Glutamatergic neuron (in vitro differentiated cells): ENCODE measurements at regions not wholly inside any gene's neighbourhood (a gene's known extent, or its start where the extent isn't known, plus 50 kb on each side); places are given as distances from the start of the nearest gene placed in this dataset. TPM values are rescaled to one million over a fixed set of nuclear protein-coding genes. Genes with fewer than 3 reads are reported as not detected.
"Not testable (repeated sequence)": the region's sequence is repeated elsewhere in the genome, so short reads cannot be mapped to it uniquely, and the experiment has no call there.

Source experiments
- DNase-seq: peaks from one replicate; pipeline ENCODE4 v3.0.0; 2022
- H3K27ac Mint-ChIP-seq: one replicate; pipeline ENCODE4 v1.8.0; 2020; ENCODE audit warnings: mild to moderate bottlenecking, mixed read lengths, inconsistent platforms; ENCODE audit not compliant: unreplicated experiment
- H3K27me3 Mint-ChIP-seq: one replicate; pipeline ENCODE4 v1.8.0; 2020; ENCODE audit warnings: mild to moderate bottlenecking, moderate library complexity, mixed read lengths, inconsistent platforms; ENCODE audit not compliant: unreplicated experiment
- H3K36me3 Mint-ChIP-seq: one replicate; pipeline ENCODE4 v1.8.0; 2020; ENCODE audit warnings: mild to moderate bottlenecking, mixed read lengths, inconsistent platforms; ENCODE audit not compliant: unreplicated experiment
- H3K4me1 Mint-ChIP-seq: one replicate; pipeline ENCODE4 v1.8.0; 2020; ENCODE audit warnings: mild to moderate bottlenecking, low read depth, mixed read lengths, inconsistent platforms; ENCODE audit not compliant: unreplicated experiment
- H3K4me3 Mint-ChIP-seq: one replicate; pipeline ENCODE4 v1.8.0; 2020; ENCODE audit warnings: mild to moderate bottlenecking, mixed read lengths, inconsistent platforms; ENCODE audit not compliant: unreplicated experiment
- H3K9me3 Mint-ChIP-seq: one replicate; pipeline ENCODE4 v1.8.0; 2020; ENCODE audit warnings: mild to moderate bottlenecking, moderate library complexity, mixed read lengths, inconsistent platforms; ENCODE audit not compliant: unreplicated experiment
- microRNA-seq: library from miRNA; unstranded; fragments of <30 nt; microRNA quantifications from one replicate; pipeline ENCODE4, GENCODE V29; 2020; ENCODE audit not compliant: unreplicated experiment
- TF ChIP-seq, protein P1 (sequence below): fragments of 200-600 bp; sonication (generic); IDR thresholded peaks from one replicate; pipeline ENCODE4 v1.5.0; 2021; ENCODE audit not compliant: partially characterized antibody, unreplicated experiment

DNA sequence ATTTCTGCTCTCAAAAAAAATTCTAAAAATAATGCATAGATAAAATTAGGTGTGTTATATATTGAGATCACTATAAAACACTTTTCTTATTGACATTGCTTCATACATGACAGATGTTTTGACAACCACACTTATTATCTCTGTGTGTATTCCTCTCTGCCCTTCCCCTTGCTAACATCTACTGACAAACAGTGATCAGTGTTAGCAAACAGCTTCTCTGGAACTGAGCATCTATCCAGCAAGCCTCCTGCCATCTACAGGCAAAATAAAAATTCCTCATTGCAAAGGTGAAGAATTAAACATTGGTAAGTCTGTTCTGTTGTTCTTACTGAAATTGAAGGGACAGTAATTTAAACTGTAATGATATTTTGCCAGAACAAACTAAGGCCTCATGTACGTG is 2153.9 kb downstream of the NCAM2 start:
- no peak for DNase-seq
- Mint-ChIP-seq H3K4me3 (no peak overlapping the region), H3K27ac (no peak overlapping the region), H3K4me1 (no peaks in the 10 kb centered on the region), H3K36me3 (no peaks in the 10 kb centered on the region), H3K9me3 (no peaks in the 10 kb centered on the region), H3K27me3 (peaks cover 2% of the 10 kb centered on the region)
- TF ChIP-seq, protein P1, sequence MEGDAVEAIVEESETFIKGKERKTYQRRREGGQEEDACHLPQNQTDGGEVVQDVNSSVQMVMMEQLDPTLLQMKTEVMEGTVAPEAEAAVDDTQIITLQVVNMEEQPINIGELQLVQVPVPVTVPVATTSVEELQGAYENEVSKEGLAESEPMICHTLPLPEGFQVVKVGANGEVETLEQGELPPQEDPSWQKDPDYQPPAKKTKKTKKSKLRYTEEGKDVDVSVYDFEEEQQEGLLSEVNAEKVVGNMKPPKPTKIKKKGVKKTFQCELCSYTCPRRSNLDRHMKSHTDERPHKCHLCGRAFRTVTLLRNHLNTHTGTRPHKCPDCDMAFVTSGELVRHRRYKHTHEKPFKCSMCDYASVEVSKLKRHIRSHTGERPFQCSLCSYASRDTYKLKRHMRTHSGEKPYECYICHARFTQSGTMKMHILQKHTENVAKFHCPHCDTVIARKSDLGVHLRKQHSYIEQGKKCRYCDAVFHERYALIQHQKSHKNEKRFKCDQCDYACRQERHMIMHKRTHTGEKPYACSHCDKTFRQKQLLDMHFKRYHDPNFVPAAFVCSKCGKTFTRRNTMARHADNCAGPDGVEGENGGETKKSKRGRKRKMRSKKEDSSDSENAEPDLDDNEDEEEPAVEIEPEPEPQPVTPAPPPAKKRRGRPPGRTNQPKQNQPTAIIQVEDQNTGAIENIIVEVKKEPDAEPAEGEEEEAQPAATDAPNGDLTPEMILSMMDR: no peak

DNA sequence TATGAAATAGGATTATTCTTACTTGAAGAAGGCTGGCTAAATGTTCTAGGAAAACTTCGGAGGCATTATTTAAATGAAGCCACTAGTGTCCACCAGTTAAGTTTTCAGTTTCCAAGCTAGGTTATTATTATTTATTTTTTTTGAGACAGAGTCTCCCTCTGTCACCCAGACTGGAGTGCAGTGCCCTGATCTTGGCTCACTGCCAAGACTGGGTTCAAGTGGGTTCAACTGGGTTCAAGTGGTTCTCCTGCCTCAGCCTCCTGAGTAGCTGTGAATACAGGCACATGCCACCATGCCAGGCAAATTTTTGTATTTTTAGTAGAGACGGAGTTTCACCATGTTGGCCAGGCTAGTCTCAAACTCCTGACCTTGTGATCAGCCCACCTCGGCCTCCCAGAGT is 2155.6 kb downstream of the NCAM2 start:
- not testable (repeated sequence) for DNase-seq, H3K27me3 Mint-ChIP-seq, H3K9me3 Mint-ChIP-seq, H3K4me3 Mint-ChIP-seq, H3K36me3 Mint-ChIP-seq, H3K4me1 Mint-ChIP-seq, H3K27ac Mint-ChIP-seq

DNA sequence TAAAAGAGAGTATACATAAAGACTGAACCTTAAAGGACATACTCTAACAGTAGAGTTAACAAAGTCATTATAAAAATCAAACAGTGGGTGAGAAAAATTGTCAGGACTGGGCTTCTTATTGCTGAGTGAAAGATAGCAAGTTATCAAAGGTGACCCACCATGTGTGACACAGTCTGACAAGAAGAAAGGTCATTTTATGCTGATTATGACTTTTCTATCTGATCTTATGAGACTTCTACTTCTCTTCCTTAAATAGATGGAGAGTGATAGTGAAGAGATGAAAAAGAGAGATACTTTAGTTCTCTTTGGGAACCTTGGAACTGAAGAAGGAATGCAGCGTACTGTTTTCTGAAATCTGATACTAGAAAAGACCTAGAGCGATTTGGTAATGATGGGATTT is 2157.1 kb downstream of the NCAM2 start:
- H3K27me3 Mint-ChIP-seq: peaks cover 2% of the 10 kb centered on the region
- H3K4me1 Mint-ChIP-seq: no peaks in the 10 kb centered on the region
- H3K4me3 Mint-ChIP-seq: no peak overlapping the region
- DNase-seq: no peak
- no peaks in the 10 kb centered on the region for H3K36me3 Mint-ChIP-seq
- no peaks in the 10 kb centered on the region for H3K9me3 Mint-ChIP-seq
- H3K27ac Mint-ChIP-seq: no peak overlapping the region
- TF ChIP-seq, protein P1: no peak

DNA sequence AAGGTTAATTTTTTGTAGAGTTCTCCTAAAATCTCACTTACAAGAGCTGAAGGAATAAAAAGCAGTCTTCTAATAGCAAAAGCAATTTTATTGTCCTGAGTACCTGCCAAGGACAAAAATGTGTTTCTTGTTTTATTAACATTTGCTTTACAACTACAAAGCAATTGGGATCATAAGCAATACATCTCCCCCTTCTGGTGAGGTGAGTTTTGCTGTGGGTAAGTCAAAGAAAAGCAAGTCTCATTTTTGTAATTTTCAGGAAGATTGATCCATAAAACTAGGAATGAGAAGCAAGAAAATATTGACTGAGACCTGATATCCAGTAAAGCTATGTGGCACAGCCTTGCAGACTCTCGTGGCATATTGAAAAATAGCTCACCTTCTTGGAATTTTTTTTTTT is 2162.7 kb downstream of the NCAM2 start:
- H3K36me3 Mint-ChIP-seq: no peaks in the 10 kb centered on the region

DNA sequence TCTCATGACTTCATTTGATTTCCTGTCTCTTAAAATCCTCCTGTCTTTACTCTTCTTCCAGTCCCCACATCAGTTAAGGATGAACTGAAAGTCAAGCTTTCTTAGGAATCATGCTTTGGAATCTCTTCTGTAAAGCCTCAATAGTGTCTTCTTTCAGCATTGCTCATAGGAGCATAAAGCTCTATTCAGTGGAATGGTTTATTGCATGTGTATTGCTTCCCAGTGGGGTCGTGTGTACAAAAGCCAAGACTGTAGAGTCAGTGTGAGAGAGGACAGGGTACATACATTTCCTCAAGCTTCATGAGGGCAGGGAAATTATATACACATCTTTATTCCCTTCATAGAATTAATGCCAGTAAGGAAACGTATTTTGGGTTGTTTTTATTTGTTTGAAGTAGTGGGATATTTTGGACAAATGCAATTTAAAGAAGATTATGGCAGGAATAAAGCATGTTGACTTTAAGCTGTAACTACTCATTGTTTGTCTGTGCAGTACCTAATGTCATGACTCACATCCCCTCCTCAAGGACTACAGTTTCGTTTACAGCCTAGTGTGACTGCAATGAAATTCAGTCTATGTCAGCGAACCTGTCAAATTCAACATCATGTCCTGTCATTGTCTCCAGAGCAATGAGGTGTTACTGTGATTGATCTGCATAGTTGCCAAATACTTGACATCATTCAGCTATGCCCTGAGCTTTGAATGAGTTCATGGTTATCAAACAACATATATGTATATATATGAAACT is 2164.2 kb downstream of the NCAM2 start:
- Mint-ChIP-seq H3K27me3 (peaks cover 2% of the 10 kb centered on the region), H3K4me1 (no peaks in the 10 kb centered on the region), H3K27ac (no peak overlapping the region), H3K36me3 (no peaks in the 10 kb centered on the region), H3K4me3 (no peak overlapping the region), H3K9me3 (no peaks in the 10 kb centered on the region)
- no peak for DNase-seq
- TF ChIP-seq, protein P1: no peak

More for the DNA sequence above, 2162.7 kb downstream of the NCAM2 start:
- Mint-ChIP-seq H3K27ac (no peak overlapping the region), H3K4me1 (no peaks in the 10 kb centered on the region), H3K4me3 (no peak overlapping the region), H3K27me3 (peaks cover 2% of the 10 kb centered on the region), H3K9me3 (no peaks in the 10 kb centered on the region)
- no peak for DNase-seq
- TF ChIP-seq, protein P1: no peak

Small RNA genes lying in the stretch of these regions (microRNA-seq; reads per million reads assigned to microRNA genes)
- gene MIR6130: not detected
